NCI-H1048 (cell line): ENCODE measurements at regions not wholly inside any gene's neighbourhood (a gene's known extent, or its start where the extent isn't known, plus 50 kb on each side); places are given as distances from the start of the nearest gene placed in this dataset.
"Not testable (repeated sequence)": the region's sequence is repeated elsewhere in the genome, so short reads cannot be mapped to it uniquely, and the experiment has no call there.

ENCODE experiments used
- DNase-seq: peaks from one replicate; lab custom pipeline; 2025; lab: John Stamatoyannopoulos, UW

DNA sequence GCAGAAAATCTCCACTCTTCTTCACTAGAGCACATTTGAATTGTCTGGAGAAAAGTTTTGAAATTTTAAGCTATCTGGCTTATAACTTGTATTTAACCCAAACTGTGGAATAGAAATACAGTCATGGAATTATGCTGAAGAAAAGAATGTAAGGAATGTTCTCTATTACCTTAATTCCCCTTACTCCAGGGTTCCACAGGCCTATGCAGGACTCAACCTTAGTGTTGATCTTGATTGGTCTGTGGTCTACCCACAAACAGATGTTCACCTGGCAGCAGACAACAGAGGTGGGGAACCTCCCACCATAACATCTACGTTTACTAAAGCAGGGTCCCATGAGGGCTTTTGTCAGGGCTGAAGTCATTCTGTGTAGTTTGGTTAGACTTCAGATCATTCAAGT lies 189.3 kb upstream of the GPRIN3 start:
- DNase-seq, result no peak

DNA sequence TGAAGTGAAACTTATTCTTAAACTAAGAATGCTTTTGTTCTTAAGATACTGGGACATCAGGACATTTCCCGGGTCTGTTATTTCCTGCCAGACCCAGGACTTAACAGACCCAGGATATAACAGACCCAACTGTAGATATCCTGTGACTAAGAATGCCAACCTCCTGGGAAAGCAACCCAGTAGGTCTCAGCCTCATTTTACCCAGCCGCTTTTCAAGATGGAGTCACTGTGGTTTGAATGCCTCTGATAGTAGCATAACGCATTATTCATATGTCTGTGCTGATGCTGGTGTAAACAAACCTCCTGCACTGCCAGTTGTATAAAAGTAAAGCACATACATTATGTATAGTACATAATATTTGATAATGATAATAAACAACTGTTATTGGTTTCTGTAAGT lies 185.8 kb upstream of the GPRIN3 start:
- no peak for DNase-seq

DNA sequence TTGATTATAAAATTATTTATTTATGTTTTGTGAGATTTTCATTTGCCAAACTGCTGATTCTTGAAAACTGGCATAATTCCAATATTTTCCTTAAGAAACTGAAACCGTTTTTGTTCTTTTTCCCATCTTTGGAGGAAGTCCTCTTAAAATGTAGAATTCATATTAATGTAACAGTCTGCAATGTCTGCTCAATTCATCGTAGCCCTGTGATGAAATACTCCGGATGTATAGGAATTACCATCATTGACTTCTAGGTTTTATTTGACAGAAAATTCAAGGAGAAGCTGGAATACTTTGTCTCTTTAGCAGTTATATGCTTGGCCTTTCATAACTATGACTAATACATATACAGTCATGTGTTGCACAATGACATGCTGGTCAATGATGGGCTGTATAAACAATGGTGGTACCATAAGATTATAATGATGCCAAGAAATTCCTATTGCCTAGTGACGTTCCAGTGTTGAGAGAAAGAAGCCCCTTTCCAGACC lies 185.0 kb upstream of the GPRIN3 start:
- DNase-seq, result no peak

DNA sequence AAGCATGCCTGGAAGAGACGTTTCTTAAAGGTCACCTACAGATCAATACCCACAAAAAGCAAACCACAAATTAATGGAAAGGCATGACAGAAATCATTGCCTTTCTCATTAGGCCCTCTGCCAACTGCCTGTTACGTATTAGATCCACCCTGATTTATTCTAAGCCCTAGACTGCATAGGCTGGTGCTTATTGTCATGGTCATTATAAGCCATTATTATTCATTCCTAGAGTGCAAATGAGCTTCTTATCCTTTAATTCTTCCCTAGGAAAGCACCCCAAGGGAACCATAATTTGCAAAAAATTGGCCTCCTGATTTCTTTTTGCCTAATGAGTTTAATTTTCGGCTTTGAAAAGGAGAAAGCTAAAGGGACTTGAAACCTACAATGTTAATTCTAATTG lies 184.2 kb upstream of the GPRIN3 start:
- no peak for DNase-seq

DNA sequence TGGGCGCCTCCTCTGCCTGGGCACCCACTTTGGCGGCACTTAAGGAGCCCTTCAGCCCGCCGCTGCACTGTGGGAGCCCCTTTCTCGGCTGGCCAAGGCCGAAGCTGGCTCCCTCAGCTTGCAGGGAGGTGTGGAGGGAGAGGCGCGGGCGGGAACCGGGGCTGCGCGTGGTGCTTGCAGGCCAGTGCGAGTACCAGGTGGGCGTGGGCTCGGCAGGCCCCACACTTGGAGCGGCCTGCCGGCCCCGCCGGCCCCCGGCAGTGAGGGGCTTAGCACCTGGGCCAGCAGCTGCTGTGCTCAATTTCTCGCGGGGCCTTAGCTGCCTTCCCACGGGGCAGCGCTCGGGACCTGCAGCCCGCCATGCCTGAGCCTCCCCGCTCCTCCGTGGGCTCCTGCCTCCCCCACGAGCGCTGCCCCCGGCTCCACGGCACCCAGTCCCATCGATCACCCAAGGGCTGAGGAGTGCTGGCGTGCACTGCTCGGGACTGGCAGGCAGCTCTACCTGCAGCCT lies 182.4 kb upstream of the GPRIN3 start:
- DNase-seq, result not testable (repeated sequence)

DNA sequence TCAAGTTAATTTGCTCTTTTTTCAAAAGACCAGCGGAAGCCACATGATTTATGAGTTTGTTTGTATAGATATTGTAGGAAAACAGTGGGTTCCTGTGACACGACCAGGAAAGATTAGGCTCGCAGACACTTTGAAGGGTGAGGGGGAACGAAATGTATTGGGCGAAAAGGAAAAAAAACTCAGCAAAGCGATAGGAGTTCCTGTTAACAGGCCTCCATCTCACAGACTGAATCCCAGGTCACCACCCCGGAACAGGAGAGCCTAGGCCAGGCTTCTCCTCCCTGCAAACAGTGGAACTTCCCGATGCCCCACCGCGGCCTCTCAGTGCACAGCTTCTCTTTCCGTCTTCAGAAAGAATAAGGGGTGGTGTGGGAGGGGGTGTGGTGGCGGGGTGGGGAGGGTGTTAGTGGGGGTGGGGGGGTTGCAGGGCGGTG lies 181.8 kb upstream of the GPRIN3 start:
- DNase-seq, result no peak

DNA sequence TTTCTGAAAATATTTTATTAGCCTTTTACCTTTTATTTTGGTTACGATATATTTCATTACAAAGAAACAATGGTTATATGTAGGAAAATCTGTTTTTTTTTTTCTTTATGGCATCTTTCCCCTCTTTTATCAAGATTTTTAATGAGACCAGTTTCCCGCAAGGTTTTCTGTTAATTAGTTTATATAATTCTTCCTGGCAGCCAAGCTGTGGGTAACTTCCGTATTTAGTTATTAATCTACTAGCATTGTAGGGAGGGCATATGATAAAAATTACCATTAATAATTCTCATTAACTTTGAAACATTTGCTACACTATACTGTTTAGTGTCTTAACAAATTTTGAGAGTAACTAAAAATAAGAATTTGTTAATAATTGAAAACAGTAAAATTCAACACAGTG lies 181.1 kb upstream of the GPRIN3 start:
- DNase-seq, result no peak

DNA sequence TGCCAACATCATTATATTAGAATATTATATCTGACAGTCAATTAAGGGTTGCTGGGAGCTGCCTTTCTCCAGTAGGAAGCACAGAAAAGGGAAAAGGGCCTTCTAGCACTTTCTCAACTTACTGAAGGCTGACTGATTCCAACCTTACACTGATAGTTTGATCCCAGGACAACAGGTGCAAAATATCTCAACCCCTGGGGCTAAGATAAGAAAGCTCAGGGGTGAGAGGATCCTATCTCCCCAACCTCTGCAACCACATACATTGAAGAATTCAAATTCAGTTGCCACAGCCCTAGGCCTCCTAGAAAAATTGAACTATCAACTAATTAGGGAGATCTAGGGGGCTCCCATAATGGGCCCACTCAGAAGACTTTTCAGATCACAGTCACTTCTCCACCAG lies 179.1 kb upstream of the GPRIN3 start:
- DNase-seq, result no peak

DNA sequence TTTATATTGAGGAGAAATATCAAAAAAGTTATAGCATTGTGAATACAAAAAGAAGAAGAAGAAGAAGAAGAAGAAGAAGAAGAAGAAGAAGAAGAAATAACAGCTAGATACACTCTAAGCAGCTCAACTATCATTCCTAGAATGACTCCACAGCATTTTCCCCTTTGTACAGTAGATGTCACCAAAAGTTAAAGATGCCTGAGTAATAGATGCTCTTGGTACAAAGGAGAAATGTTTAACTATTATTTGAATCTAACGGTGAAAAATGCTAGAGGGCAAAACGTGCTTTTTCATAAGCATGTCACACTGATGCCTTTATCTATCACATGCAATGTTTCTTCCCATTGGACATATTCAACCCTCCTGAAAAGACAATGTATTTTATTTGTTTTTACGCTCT lies 178.4 kb upstream of the GPRIN3 start:
- DNase-seq, result no peak

DNA sequence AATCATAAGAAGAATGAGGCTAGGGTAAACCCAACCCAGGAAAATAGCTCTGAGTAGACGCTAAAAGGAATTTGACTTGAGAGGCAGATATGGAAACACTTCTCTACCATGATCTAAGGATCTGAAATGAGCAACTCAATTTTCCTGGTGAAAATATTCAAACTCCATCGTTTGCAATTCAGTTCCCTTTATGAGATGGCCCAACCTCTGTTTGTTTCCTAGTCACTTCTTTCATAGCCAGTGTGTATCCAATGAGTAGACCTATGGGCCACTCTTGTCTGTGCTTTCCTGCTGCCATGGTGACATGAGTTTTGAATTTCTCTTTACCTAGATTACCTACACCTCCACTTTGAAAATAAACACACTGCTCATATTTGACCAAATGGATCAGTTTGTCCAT lies 176.2 kb upstream of the GPRIN3 start:
- DNase-seq, result no peak

DNA sequence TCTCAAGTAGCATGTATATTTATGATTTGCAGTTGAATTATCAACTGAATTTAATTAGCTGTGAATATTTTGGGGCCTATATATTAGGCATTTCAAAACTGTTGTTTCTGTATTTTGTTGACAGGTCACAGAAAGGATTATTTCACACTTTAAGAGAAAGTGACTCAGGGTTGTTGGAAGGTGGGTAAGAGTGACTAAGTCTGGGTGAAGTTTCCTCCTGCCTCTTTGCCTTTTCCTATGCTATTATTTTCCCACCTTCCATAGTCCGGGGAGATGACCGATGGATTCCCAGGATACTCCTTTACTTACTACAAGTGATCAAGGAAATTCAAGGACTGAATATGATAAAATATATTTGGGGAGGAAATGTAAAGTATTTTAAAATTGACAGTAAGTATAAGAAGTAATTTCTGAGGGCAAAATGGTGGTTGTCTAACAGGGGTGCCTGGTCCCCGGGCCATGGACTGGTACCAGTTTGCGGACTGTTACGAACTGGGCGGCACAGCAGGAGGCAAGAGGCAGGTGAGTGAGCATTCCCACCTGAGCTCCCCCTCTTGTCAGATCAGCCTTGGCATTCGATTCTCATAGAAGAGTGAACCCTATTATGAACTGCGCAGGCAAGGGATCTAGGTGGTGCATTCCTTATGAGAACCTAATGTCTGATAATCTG lies 175.5 kb upstream of the GPRIN3 start:
- DNase-seq, result no peak

DNA sequence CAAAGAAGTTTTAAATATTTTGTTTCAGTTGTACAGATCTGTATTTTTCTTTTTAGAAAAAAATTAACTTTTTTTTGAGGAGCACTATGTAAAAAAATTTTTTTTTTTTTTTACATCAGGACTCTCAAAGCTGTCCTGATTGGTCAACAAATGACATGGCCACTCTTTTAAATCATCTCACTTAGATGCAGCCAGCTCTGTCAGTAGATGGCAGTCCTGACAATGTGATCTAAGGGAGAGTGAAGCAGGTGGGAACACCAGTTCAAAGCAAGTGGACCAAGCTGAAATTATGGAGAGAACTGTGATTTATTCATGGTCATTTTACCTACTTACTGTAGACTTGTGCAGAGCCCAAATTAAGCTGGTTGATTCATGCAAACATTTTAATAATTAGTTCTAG lies 174.7 kb upstream of the GPRIN3 start:
- DNase-seq, result no peak

DNA sequence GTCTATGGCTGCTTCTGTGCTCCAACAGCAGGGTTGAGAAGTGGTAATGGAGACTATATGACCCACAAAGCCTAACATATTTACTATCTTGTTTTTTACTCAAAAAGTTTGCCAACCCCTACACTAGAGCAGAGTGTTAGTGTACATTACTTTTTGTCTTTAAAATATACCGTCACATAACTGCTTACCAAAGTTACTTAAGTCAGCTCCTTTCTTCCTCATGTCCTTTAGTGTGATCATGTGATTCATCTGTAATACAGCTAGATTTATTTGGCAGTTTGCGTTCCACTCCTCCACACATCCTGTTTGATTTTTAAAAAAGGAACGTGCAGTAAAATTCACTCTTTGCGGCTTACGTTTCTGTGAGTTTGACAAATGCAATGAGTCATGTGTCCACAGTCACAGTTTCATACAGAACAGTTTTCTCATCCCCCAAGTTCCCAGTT lies 162.4 kb upstream of the GPRIN3 start:
- no peak for DNase-seq

DNA sequence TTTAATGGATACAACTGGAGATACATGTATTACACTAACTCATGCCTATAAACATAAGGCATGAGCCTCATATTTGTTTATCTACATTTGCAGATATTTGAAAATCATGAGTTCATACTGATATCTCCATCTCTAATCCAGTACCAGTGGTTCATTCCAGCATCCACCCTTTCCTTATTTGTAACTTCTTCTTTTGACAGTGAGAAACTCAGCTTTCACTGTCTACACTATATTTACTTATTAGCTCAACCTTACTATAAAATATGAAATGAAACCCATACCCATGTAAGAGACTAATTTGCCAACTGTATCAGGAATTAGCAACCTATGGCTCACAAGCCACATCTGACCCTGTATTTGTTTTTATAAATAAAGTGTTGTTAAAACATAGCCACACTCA lies 161.9 kb upstream of the GPRIN3 start:
- DNase-seq, result no peak

DNA sequence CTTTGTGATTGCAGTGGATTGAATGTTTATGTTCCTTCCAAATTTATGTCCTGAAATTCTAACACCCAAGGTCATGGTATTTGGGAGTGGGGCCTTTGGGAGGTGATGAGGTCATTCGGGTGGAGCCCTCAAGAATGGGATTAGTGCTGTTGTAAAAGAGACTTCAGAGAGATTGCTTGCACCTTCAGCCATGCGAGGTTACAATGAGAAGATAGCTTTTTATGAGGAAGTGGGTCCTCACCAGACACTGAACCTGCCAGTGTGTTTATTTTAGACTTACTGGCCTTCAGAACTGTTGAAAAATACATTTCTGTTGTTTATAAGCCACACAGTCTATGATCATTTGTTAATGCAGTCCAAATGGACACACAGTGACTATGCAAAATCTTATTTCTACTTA lies 161.0 kb upstream of the GPRIN3 start:
- no peak for DNase-seq

DNA sequence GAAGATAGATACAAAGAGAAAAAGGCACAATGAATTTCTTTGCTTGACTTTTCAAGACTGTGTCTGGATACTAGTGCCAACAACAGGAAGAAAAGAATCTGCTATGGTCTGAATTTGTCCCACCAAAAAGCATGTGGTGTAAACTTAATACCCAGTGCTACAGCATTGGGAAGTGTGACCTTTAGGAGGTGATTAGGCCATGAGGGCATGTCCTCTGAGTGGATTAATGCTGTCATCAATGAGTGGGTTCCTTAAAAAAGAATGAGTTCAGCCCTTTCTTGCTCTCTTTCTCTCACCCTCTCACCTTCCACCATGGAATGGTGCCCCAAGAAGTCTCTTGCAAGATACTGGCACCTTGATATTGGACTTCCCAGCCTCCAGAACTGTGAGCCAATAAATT lies 155.7 kb upstream of the GPRIN3 start:
- no peak for DNase-seq

DNA sequence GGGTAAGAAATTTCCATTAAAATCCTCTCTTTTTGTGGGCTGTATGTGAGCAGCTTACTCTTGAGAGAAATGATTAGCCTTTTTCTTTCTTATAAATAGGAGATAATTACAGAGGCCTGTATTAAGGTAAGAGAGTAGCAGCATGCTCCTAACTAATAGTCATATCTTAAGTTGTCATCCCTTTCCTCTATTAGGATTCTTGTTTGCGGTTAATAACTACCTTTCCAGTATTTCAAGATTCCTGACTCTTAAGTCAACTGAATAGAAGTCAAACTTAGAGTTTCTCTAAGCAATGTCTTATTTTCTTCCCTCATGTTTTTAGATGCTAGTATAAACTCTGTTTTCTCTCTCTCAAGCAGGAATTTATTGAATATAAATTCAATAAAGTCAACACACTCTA lies 139.9 kb upstream of the GPRIN3 start:
- no peak for DNase-seq

DNA sequence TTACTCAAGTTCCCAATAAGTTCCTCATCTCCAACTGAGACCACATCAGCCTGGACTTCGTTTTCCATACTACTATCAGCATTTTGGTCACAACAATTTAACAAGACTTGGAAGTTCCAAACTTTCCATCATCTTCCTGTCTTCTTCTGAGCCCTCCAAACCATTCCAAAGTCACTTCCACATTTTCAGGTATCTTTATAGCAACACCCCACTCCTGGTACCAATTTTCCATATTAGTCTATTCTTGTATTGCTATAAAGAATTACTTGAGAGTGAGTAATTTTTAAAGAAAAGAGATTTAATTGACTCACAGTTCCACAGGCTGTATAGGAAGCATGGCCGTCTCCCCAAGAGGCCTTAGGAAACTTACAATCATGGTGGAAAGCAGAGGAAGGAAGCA lies 138.6 kb upstream of the GPRIN3 start:
- DNase-seq, result no peak

DNA sequence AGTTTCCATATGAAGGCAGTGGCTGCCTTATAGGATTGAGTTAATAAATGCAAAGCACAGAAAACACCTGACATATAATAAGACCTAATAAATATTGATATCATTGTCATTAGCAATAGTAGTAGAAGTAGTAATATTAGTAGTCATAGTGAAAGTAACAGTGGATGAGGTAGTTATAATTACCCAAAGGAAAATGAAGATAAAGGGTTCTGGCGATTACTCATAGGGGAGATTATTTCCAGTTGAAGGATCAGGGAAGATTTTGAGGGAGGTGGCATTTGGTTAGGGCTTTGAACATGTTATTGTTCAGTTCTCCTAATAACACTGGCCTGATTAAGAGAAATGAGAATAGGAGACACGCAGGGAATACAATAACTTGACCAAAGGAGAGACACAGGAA lies 131.9 kb upstream of the GPRIN3 start:
- no peak for DNase-seq

DNA sequence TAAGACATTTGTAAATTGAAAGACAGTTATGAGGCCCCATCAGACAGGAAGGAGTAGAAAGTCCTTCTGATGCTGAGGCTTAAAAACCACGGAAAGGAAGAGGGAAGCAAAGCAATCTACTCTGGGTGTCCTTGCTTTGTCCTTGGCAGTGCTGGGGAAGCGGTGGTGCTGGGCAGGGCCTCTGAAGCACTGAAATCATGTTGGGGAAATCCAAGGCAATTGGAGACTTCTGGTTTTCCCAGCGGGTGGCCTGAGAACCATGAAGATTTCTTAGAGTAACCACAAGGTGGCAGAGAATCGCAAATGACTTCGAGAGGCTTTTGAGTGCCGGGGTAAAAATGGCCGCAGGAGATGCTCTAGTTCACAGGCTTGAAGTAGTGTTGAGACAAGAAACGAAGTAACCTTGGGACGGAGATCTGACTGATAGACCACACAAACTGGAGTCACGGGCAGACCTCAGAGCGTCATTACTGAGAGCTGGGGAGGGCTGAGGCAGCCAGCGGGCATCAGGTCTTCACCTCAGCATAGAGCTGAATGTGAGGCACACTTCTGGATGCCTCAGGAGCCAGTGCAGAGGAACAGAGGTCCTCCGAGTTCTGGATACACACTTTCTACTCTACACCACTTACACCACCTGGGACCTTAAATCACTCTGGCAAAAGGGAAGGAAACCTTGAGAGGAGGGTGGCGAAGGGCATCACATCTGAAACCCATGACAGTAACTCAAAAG lies 130.7 kb upstream of the GPRIN3 start:
- DNase-seq, result peak; percentile 0

DNA sequence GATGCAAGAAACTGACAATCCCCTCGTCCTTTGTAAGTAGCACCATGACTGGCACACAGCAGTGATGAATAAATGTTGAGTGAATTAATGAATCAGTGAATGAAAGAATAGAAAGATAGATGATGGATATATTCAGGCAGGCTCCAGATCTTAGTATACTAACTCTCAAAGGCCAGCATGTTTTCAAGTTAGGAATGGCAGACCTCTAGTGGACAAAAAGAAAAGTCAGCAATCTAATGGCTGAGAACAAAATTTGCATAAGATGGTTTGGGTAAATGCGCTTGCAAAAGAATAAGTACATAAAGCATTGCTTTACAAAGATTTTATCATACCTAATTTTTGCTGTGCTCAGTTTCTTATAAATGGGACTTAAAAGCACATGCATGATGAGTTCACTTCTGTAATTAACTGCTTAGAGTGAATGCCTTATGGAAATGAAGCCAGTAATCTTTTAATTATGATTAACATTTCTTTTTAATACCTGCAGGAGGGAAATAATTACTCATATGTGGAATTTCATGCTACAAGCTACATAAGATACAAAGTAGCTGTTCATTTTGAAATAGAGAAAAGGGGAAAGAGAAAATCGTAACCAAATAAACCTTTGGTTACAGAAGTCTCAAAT lies 126.9 kb upstream of the GPRIN3 start:
- peak; percentile 48 for DNase-seq

DNA sequence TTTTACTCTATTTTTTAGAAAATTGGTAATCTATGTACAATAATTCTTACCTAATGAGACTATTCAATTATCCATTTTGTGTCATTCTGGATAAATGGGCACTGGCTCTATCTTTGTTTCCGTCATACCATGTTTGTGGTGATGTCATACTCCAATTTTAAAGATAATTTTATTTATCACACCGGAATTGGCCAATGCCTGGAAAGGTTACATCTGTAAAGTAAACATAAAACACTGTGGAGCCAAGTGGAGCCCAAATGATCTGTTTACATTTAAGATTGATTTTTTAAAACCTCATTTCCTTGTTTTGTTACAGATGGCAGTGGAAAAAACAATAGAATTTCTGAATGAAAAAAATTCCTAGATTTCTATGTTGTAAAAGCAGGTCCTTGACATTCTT lies 120.2 kb upstream of the GPRIN3 start:
- no peak for DNase-seq

DNA sequence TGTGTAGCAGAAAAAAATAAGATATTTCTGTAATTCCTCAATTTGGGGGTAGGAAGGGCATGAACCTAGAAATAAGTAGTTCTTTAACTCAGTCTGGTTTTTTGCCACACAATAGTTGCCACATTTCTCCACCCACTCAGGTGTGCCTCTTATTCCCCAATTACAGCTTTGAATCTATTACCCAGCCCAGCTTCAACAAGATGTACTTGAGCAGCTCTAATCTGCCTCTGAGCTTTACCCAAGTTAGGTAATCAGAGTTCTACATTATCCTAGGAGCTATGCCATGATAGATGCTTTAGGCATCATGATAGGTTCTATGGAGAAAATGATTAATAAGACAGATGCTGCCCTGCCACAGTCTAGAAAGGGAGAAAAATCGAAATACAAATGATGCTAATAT lies 117.4 kb upstream of the GPRIN3 start:
- no peak for DNase-seq
